SJCRH30 (cell line): ENCODE measurements at regions not wholly inside any gene's neighbourhood (a gene's known extent, or its start where the extent isn't known, plus 50 kb on each side); places are given as distances from the start of the nearest gene placed in this dataset.

ENCODE experiments used
- DNase-seq, 2 experiments: peaks; one replicate each; pipeline ENCODE4 v3.0.0-alpha.2; 2015 to 2020
- H3K27ac ChIP-seq: fragments of 250-450 bp; sonication (Bioruptor Pico); 2 replicates; pipeline ENCODE4 v1.5.1; 2020; ENCODE audit warnings: mild to moderate bottlenecking, moderate library complexity
- H3K27me3 ChIP-seq: fragments of 250-450 bp; sonication (Bioruptor Pico); 2 replicates; pipeline ENCODE4 v1.5.1; 2020; ENCODE audit warnings: mild to moderate bottlenecking, moderate library complexity
- H3K36me3 ChIP-seq: fragments of 250-450 bp; sonication (Bioruptor Pico); 2 replicates; pipeline ENCODE4 v1.5.1; 2020; ENCODE audit warnings: mild to moderate bottlenecking, moderate library complexity
- H3K4me1 ChIP-seq: fragments of 250-450 bp; sonication (Bioruptor Pico); 2 replicates; pipeline ENCODE4 v1.5.1; 2020; ENCODE audit warnings: mild to moderate bottlenecking, moderate library complexity
- H3K4me3 ChIP-seq: fragments of 250-450 bp; sonication (Bioruptor Pico); 2 replicates; pipeline ENCODE4 v1.5.1; 2020; ENCODE audit warnings: mild to moderate bottlenecking, moderate library complexity
- H3K9me3 ChIP-seq: fragments of 250-450 bp; sonication (Bioruptor Pico); replicated peaks from 2 replicates; pipeline ENCODE4 v1.5.1; 2020; ENCODE audit warnings: mild to moderate bottlenecking, moderate library complexity

- DNase-seq: no peak
Measured at GRCh38 chr4:13940921-13941320, 313.4 kb upstream of the BOD1L1 start.

DNA sequence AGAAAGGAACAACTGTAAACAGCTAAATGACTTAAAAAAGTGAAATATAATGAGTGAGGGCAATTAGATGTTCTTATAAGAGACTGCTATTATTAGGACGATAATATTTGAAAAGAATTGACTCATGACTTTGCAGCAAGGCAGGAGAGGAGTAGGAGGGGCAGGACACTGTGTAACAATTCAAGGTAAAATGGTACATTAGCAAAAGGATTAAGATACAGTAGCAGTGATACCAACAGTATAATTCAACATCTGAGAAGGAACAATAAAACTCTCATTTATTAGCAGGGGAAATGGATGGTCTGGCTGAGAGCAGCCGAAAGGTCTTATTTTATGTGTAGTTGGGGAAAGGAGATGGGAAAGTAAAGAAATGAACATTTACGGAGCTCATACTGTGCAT, 315.5 kb upstream of the BOD1L1 start:
- no peaks in the 10 kb centered on the region for H3K9me3 ChIP-seq
- no peak overlapping the region for H3K4me3 ChIP-seq
- H3K4me1 ChIP-seq: no peaks in the 10 kb centered on the region
- DNase-seq: no peak
- no peak overlapping the region for H3K27ac ChIP-seq
- H3K27me3 ChIP-seq: peaks cover 5% of the 10 kb centered on the region; the same call in 1 of the 2 replicates
- H3K36me3 ChIP-seq: no peaks in the 10 kb centered on the region

More at GRCh38 chr4:13940921-13941320, 313.4 kb upstream of the BOD1L1 start:
- Histone ChIP-seq H3K4me1 (no peaks in the 10 kb centered on the region), H3K36me3 (no peaks in the 10 kb centered on the region), H3K27me3 (peaks cover 5% of the 10 kb centered on the region; the same call in 1 of the 2 replicates), H3K27ac (no peak overlapping the region), H3K4me3 (no peak overlapping the region), H3K9me3 (no peaks in the 10 kb centered on the region)

- Histone ChIP-seq H3K27me3 (peaks cover 5% of the 10 kb centered on the region; the same call in 1 of the 2 replicates), H3K4me1 (no peaks in the 10 kb centered on the region), H3K27ac (no peak overlapping the region), H3K9me3 (no peaks in the 10 kb centered on the region), H3K36me3 (no peaks in the 10 kb centered on the region), H3K4me3 (no peak overlapping the region)
- no peak for DNase-seq
Measured at GRCh38 chr4:13944095-13944511, 316.6 kb upstream of the BOD1L1 start.

DNA sequence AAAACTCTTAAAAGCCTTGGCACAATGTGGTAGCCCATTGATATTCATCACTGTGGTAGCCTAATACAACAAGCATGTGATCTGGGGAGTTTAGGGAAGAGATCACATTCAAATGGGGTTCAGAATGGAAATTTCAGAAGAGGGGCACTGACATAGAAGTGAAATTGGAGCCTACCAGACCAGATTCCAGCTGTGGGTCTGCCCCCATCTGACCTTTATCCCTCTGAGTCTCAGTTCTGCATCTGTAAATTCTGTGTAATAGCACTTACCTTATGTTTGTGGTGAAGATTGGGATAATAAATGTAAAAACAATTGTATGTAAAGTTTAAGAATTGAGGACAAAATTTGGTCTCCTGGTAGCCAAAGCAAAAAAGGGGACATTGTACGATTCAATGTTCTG, 320.4 kb upstream of the BOD1L1 start:
- no peak overlapping the region for H3K27ac ChIP-seq
- H3K36me3 ChIP-seq: no peaks in the 10 kb centered on the region
- H3K4me1 ChIP-seq: no peaks in the 10 kb centered on the region
- no peaks in the 10 kb centered on the region for H3K9me3 ChIP-seq
- H3K27me3 ChIP-seq: no peaks in the 10 kb centered on the region
- DNase-seq: no peak
- no peak overlapping the region for H3K4me3 ChIP-seq

- Histone ChIP-seq H3K4me3 (no peak overlapping the region), H3K27ac (no peak overlapping the region), H3K36me3 (no peaks in the 10 kb centered on the region), H3K4me1 (no peaks in the 10 kb centered on the region), H3K27me3 (no peaks in the 10 kb centered on the region), H3K9me3 (no peaks in the 10 kb centered on the region)
- DNase-seq: no peak
Measured at GRCh38 chr4:13950491-13950890, 323.0 kb upstream of the BOD1L1 start.

- no peaks in the 10 kb centered on the region for H3K36me3 ChIP-seq
- H3K27me3 ChIP-seq: no peaks in the 10 kb centered on the region
- no peaks in the 10 kb centered on the region for H3K4me1 ChIP-seq
- no peak for DNase-seq
- no peaks in the 10 kb centered on the region for H3K9me3 ChIP-seq
- no peak overlapping the region for H3K4me3 ChIP-seq
- no peak overlapping the region for H3K27ac ChIP-seq
Measured at GRCh38 chr4:13953083-13953482, 325.6 kb upstream of the BOD1L1 start.

- Histone ChIP-seq H3K4me3 (no peak overlapping the region), H3K36me3 (no peaks in the 10 kb centered on the region), H3K27ac (no peak overlapping the region), H3K27me3 (no peaks in the 10 kb centered on the region), H3K4me1 (no peaks in the 10 kb centered on the region), H3K9me3 (no peaks in the 10 kb centered on the region)
- DNase-seq: no peak
Measured at GRCh38 chr4:13955551-13955950, 328.0 kb upstream of the BOD1L1 start.

- no peaks in the 10 kb centered on the region for H3K36me3 ChIP-seq
- no peak overlapping the region for H3K4me3 ChIP-seq
- no peak for DNase-seq
- no peaks in the 10 kb centered on the region for H3K4me1 ChIP-seq
- no peaks in the 10 kb centered on the region for H3K9me3 ChIP-seq
- H3K27me3 ChIP-seq: no peaks in the 10 kb centered on the region
- no peak overlapping the region for H3K27ac ChIP-seq
Measured at GRCh38 chr4:13956947-13957346, 329.4 kb upstream of the BOD1L1 start.

- Histone ChIP-seq H3K9me3 (no peaks in the 10 kb centered on the region), H3K4me1 (no peaks in the 10 kb centered on the region), H3K4me3 (no peak overlapping the region), H3K36me3 (no peaks in the 10 kb centered on the region), H3K27ac (no peak overlapping the region), H3K27me3 (no peaks in the 10 kb centered on the region)
- no peak for DNase-seq
Measured at GRCh38 chr4:13957871-13958270, 330.3 kb upstream of the BOD1L1 start.

- no peaks in the 10 kb centered on the region for H3K27me3 ChIP-seq
- no peaks in the 10 kb centered on the region for H3K9me3 ChIP-seq
- H3K4me1 ChIP-seq: no peaks in the 10 kb centered on the region
- no peaks in the 10 kb centered on the region for H3K36me3 ChIP-seq
- H3K4me3 ChIP-seq: no peak overlapping the region
- H3K27ac ChIP-seq: no peak overlapping the region
- no peak for DNase-seq
Measured at GRCh38 chr4:13963601-13964000, 336.1 kb upstream of the BOD1L1 start.

DNA sequence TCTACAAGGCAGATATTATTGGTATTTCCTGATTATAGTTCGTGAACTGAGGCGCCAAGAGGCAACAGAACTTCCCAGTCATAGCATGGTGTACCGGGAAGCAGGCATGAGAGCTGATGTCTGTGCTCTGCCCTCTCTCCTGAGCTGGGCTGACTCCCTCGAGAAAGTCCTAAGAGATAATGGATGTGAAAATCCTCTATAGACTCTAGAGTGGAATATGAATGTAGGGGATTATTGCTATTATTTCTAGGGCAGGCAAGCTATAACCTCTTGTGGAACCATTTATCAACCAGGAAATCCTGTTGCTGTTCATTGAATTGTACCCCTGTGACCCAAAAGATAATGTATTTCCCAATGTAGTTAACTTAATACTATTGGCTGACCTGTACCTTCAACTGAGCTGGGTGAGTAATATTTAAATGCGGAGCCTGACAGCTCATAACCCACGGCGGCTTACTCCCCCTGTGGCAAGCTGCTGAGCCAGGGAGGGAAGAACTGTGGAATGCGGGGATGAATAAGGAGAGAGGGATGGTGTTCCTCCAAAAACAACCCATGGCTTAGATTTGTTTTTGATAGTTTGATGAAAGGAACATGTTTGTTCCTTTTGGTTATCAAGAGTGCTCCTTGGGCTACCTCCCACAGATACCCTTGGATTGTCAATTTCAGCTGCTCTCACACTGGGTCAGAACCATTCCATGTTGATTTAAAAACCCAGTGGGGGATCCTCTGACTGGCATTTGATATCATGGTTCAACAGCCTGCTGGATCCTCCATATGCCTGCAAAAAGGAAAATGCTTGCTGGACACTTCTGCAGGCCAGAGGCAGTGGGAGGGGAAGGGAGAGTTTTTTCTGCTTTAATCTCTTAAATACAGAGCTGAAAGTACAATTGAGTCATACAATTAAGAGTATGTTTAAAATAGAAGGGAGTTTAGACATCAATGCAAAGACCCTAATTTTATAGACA, 339.0 kb upstream of the BOD1L1 start:
- Histone ChIP-seq H3K9me3 (no peaks in the 10 kb centered on the region), H3K4me1 (no peaks in the 10 kb centered on the region), H3K27ac (no peak overlapping the region), H3K4me3 (no peak overlapping the region), H3K36me3 (no peaks in the 10 kb centered on the region), H3K27me3 (no peaks in the 10 kb centered on the region)
- DNase-seq: no peak

- Histone ChIP-seq H3K27me3 (no peaks in the 10 kb centered on the region), H3K9me3 (no peaks in the 10 kb centered on the region), H3K36me3 (no peaks in the 10 kb centered on the region), H3K4me1 (no peaks in the 10 kb centered on the region), H3K4me3 (no peak overlapping the region), H3K27ac (no peak overlapping the region)
- no peak for DNase-seq
Measured at GRCh38 chr4:13968723-13969122, 341.2 kb upstream of the BOD1L1 start.

- no peak overlapping the region for H3K27ac ChIP-seq
- no peak for DNase-seq
- H3K36me3 ChIP-seq: no peaks in the 10 kb centered on the region
- H3K27me3 ChIP-seq: no peaks in the 10 kb centered on the region
- H3K4me1 ChIP-seq: no peaks in the 10 kb centered on the region
- no peak overlapping the region for H3K4me3 ChIP-seq
- H3K9me3 ChIP-seq: no peaks in the 10 kb centered on the region
Measured at GRCh38 chr4:13970349-13970748, 342.8 kb upstream of the BOD1L1 start.

DNA sequence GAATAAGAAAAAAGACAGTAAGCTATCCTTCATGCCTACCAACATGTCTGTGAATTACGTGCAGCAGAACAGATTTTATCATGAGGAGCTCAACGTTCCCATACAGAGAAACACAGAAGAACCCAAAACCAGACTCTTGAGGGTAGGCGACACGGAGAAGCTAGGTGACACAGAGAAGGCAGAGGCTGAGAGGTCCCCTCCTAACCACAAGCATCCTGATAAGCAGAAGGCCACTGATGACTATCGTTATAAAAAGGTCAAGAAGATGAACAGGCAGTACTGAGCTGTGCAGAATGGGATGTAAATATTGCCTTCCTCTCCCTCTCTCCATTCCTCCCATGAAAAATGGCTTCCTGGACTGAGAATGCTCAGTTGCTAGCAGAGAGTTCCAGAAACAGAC, 350.2 kb upstream of the BOD1L1 start:
- Histone ChIP-seq H3K4me1 (no peaks in the 10 kb centered on the region), H3K27me3 (no peaks in the 10 kb centered on the region), H3K36me3 (no peaks in the 10 kb centered on the region), H3K9me3 (no peaks in the 10 kb centered on the region), H3K27ac (no peak overlapping the region), H3K4me3 (no peak overlapping the region)
- no peak for DNase-seq

DNA sequence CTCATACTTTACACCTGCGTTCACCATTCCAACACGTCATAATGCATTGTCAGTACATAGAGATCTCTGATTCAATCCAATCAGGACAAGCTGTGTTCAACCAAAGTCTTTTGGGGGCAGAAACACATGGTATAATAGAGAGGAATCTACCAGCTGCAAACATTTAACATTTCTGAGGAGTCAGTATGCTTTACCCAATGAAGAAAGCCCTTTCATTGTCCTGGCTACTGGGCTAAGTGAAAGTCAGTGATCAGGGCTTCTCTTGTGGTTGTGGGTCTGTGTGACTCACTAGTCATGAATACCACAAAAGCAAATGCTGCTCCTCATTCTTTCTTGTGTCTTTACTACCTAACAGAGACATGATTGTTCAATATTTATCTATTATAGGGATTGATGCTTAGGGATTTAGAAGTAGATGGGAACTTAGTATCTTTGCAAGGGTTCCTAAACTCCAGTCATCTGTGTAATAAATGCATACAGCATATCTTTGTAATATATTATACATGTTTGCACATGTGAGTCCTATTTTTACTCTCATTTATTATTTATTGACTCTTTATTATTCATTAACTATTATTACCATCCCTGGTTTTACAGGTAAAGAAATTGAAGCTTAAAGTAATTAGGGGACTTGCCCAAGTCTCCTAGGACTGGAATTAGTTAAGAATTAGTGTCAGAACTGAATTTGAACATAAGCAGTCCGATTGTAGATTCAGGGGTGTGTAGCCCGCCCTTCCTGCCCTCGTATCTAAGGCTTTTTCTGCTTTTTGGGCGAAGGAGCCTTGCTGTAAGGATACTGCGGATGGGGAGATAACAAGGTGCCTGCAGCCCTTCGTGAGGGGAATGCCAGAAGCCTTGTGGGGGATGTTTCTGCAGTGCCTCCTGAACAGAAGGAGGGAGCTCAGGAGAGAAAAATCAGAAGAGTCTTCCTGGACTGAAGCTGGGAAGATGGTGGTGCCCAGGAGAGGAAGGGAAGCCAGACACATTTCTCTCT, 353.1 kb upstream of the BOD1L1 start:
- Histone ChIP-seq H3K9me3 (no peaks in the 10 kb centered on the region), H3K36me3 (no peaks in the 10 kb centered on the region), H3K4me1 (no peaks in the 10 kb centered on the region), H3K27me3 (peaks cover under 1% of the 10 kb centered on the region; the same call in 1 of the 2 replicates), H3K27ac (no peak overlapping the region), H3K4me3 (no peak overlapping the region)
- DNase-seq: peak in 1 of 2 experiments; percentile 42
